GM23338 (cell line): ENCODE measurements at regions not wholly inside any gene's neighbourhood (a gene's known extent, or its start where the extent isn't known, plus 50 kb on each side); places are given as distances from the start of the nearest gene placed in this dataset.

Experiments used
- ATAC-seq: fragments of 200-7000 bp; cut with Tn5 transposase; 3 replicates; pipeline ENCODE4 v1.9.1; 2020
- DNase-seq: peaks from one replicate; pipeline ENCODE4 v3.0.0-alpha.2; 2015; ENCODE audit warnings: low spot score
- H2AFZ ChIP-seq: fragments of 200-600 bp; sonication (generic); 2 replicates; pipeline ENCODE4 v1.8.0; 2016; ENCODE audit warnings: antibody characterized with exemption, mild to moderate bottlenecking, moderate library complexity
- H3F3A ChIP-seq: fragments of 200-600 bp; sonication (generic); replicated peaks from 2 replicates; pipeline ENCODE4 v1.8.0; 2017; ENCODE audit warnings: antibody characterized with exemption, mixed run types, low read depth
- H3K27ac ChIP-seq: fragments of 200-600 bp; sonication (generic); 2 replicates; pipeline ENCODE4 v1.6.1; 2016; ENCODE audit warnings: low read depth
- H3K27me3 ChIP-seq: fragments of 200-600 bp; sonication (generic); 2 replicates; pipeline ENCODE4 v1.8.0; 2016; ENCODE audit warnings: mild to moderate bottlenecking, mixed run types, moderate library complexity; ENCODE audit not compliant: insufficient read depth
- H3K36me3 ChIP-seq: fragments of 200-600 bp; sonication (generic); 2 replicates; pipeline ENCODE4 v1.8.0; 2016; ENCODE audit warnings: mild to moderate bottlenecking; ENCODE audit not compliant: insufficient read depth
- H3K4me1 ChIP-seq: fragments of 200-600 bp; sonication (generic); 2 replicates; pipeline ENCODE4 v1.8.0; 2016; ENCODE audit warnings: mild to moderate bottlenecking, moderate library complexity; ENCODE audit not compliant: insufficient read depth
- H3K4me2 ChIP-seq: fragments of 200-600 bp; sonication (generic); 2 replicates; pipeline ENCODE4 v1.7.1; 2017; ENCODE audit warnings: mixed run types
- H3K4me3 ChIP-seq: fragments of 200-600 bp; sonication (generic); 2 replicates; pipeline ENCODE4 v1.6.1; 2016; ENCODE audit warnings: mixed run types
- H3K79me2 ChIP-seq: fragments of 200-600 bp; sonication (generic); replicated peaks from 2 replicates; pipeline ENCODE4 v1.8.0; 2017; ENCODE audit warnings: mild to moderate bottlenecking; ENCODE audit not compliant: insufficient read depth
- H3K9me2 ChIP-seq: fragments of 200-600 bp; sonication (generic); 2 replicates; pipeline ENCODE4 v1.8.0; 2017; ENCODE audit not compliant: insufficient read depth
- H4K20me1 ChIP-seq: fragments of 200-600 bp; sonication (generic); replicated peaks from 2 replicates; pipeline ENCODE4 v1.8.0; 2017; ENCODE audit warnings: mild to moderate bottlenecking; ENCODE audit not compliant: insufficient read depth
- H3K27ac Mint-ChIP-seq: 2 replicates; pipeline ENCODE4 v1.8.0; 2020; ENCODE audit warnings: inconsistent platforms, mild to moderate bottlenecking, moderate library complexity, mixed read lengths
- H3K27me3 Mint-ChIP-seq: 3 replicates; pipeline ENCODE4 v1.8.0; 2022; ENCODE audit warnings: low read depth, mild to moderate bottlenecking, moderate library complexity, mixed read lengths, inconsistent platforms; ENCODE audit not compliant: insufficient read depth, poor library complexity
- H3K36me3 Mint-ChIP-seq: 3 replicates; pipeline ENCODE4 v1.8.0; 2021; ENCODE audit warnings: low read depth, mild to moderate bottlenecking, inconsistent platforms, moderate library complexity, mixed read lengths
- H3K4me1 Mint-ChIP-seq: 3 replicates; pipeline ENCODE4 v1.8.0; 2020; ENCODE audit warnings: mild to moderate bottlenecking, inconsistent platforms, mixed read lengths
- H3K4me3 Mint-ChIP-seq: 3 replicates; pipeline ENCODE4 v1.8.0; 2021; ENCODE audit warnings: moderate library complexity, mild to moderate bottlenecking, inconsistent platforms, mixed read lengths
- H3K9me3 Mint-ChIP-seq: 3 replicates; pipeline ENCODE4 v1.8.0; 2020; ENCODE audit warnings: moderate library complexity, mild to moderate bottlenecking, inconsistent platforms, mixed read lengths
- CREB1 ChIP-seq: fragments of 250-450 bp; sonication (Bioruptor Pico); IDR thresholded peaks from 2 replicates; pipeline ENCODE4 v1.5.0; 2020; ENCODE audit warnings: low read depth, mild to moderate bottlenecking, moderate library complexity
- JUNB ChIP-seq: IDR thresholded peaks from one replicate; pipeline ENCODE4 v1.6.1; 2016; ENCODE audit warnings: antibody characterized with exemption; ENCODE audit not compliant: unreplicated experiment
- NANOG ChIP-seq: IDR thresholded peaks from 2 replicates; pipeline ENCODE4 v1.6.1; 2016; ENCODE audit warnings: antibody characterized with exemption, borderline replicate concordance
- ZNF462 ChIP-seq: fragments of 250-450 bp; sonication (Bioruptor Pico); IDR thresholded peaks from 2 replicates; pipeline ENCODE4 v1.5.0; 2020; ENCODE audit warnings: mild to moderate bottlenecking, moderate library complexity

GRCh38 chr2:177075254-177075653 lies 137.3 kb upstream of the HNRNPA3 start:
- Histone ChIP-seq H3K27ac (no peak overlapping the region), H3K4me2 (no peak overlapping the region), H3K79me2 (no peaks in the 10 kb centered on the region), H3F3A (no peaks in the 10 kb centered on the region), H2AFZ (peak overlapping the region; percentile 67; the same call in 1 of the 2 replicates), H3K9me2 (peaks cover 4% of the 10 kb centered on the region; the same call in 1 of the 2 replicates), H3K4me1 (peaks cover 5% of the 10 kb centered on the region; the same call in 1 of the 2 replicates), H4K20me1 (no peaks in the 10 kb centered on the region), H3K27me3 (no peaks in the 10 kb centered on the region), H3K4me3 (no peak overlapping the region), H3K36me3 (no peaks in the 10 kb centered on the region)
- no peaks in the 10 kb centered on the region for H3K9me3 Mint-ChIP-seq
- H3K4me1 Mint-ChIP-seq = peaks cover 11% of the 10 kb centered on the region
- H3K27ac Mint-ChIP-seq = no peak overlapping the region
- H3K36me3 Mint-ChIP-seq = no peaks in the 10 kb centered on the region
- no peak for TF ChIP-seq CREB1
- H3K27me3 Mint-ChIP-seq = no peaks in the 10 kb centered on the region
- H3K4me3 Mint-ChIP-seq = no peak overlapping the region
- ATAC-seq = no peak
- no peak for DNase-seq

GRCh38 chr2:177076636-177077179 lies 135.9 kb upstream of the HNRNPA3 start:
- DNase-seq (peak; percentile 30), ATAC-seq (peak; percentile 87)
- peak overlapping the region; percentile 67; the same call in 1 of the 2 replicates for H2AFZ ChIP-seq
- no peaks in the 10 kb centered on the region for H3F3A ChIP-seq
- H3K4me2 ChIP-seq = no peak overlapping the region
- H3K4me1 ChIP-seq = peaks cover 5% of the 10 kb centered on the region; the same call in 1 of the 2 replicates
- H3K9me2 ChIP-seq = no peaks in the 10 kb centered on the region
- Mint-ChIP-seq H3K4me3 (no peak overlapping the region), H3K27ac (no peak overlapping the region), H3K27me3 (no peaks in the 10 kb centered on the region), H3K9me3 (no peaks in the 10 kb centered on the region), H3K4me1 (peaks cover 11% of the 10 kb centered on the region), H3K36me3 (no peaks in the 10 kb centered on the region)
- H3K27me3 ChIP-seq = no peaks in the 10 kb centered on the region
- no peaks in the 10 kb centered on the region for H3K79me2 ChIP-seq
- no peaks in the 10 kb centered on the region for H3K36me3 ChIP-seq
- no peaks in the 10 kb centered on the region for H4K20me1 ChIP-seq
- no peak overlapping the region for H3K27ac ChIP-seq
- peak; percentile 63; the same call in 1 of the 2 replicates for TF ChIP-seq ZNF462
- TF ChIP-seq JUNB = no peak
- TF ChIP-seq NANOG = no peak
- H3K4me3 ChIP-seq = no peak overlapping the region
